HCT116 (cell line): ENCODE measurements at regions not wholly inside any gene's neighbourhood (a gene's known extent, or its start where the extent isn't known, plus 50 kb on each side); places are given as distances from the start of the nearest gene placed in this dataset.

Experiments
- ATAC-seq: fragments of 200-7000 bp; cut with Tn5 transposase; 2 replicates; pipeline ENCODE4 v1.9.1; 2020; ENCODE audit warnings: mild to moderate bottlenecking, moderate library complexity
- BruUV-seq: library from RNA; stranded (reverse); fragments of 400-500 nt; replicated peaks from 2 replicates; lab custom pipeline; 2021; lab: Mats Ljungman, UMichigan
- CTCF ChIA-PET: fragments of 300-600 bp; sonication (Branson Sonifier 250); formaldehyde crosslinking; loops from one replicate; lab custom pipeline; 2021; ENCODE audit warnings: antibody characterized with exemption; lab: Charles Lee
- POLR2A ChIA-PET: fragments of 300-600, 350-600 bp; sonication (Branson Sonifier 250); formaldehyde crosslinking; loops from one replicate; lab custom pipeline; 2021; ENCODE audit warnings: antibody characterized with exemption; lab: Charles Lee
- RAD21 ChIA-PET, 2 experiments: fragments of 300-600 bp; sonication (Branson Sonifier 250); formaldehyde crosslinking; loops; one replicate each; lab custom pipeline; 2023; ENCODE audit warnings: low total read pairs in 2 of 2; ENCODE audit not compliant: uncharacterized antibody in 2 of 2, unreplicated experiment in 2 of 2, low non-redundant PET in 1 of 2; lab: Charles Lee
- DNase-seq: peaks from one replicate; pipeline ENCODE4 v3.0.0-alpha.2; 2010; ENCODE audit warnings: low read depth, low spot score
- H2AFZ ChIP-seq: fragments of 200-600 bp; shearing (Covaris generic), sonication (generic); 2 replicates; pipeline ENCODE4 v1.6.1; 2017; ENCODE audit warnings: low read depth, mixed run types, mixed read lengths, antibody characterized with exemption, low read length; ENCODE audit not compliant: poor library complexity, severe bottlenecking
- H3K27ac ChIP-seq: 2 replicates; pipeline ENCODE4 v1.5.1; 2012; ENCODE audit warnings: low read depth, low read length
- H3K27me3 ChIP-seq: fragments of 200-600 bp; sonication (generic); 2 replicates; pipeline ENCODE4 v1.6.1; 2016; ENCODE audit warnings: mixed run types, low read length, mixed read lengths; ENCODE audit not compliant: insufficient read depth
- H3K36me3 ChIP-seq, 2 experiments: fragments of 200-500 bp in 1 of 2; fragments of 200-600 bp in 1 of 2; sonication (Bioruptor generic) in 1 of 2; sonication (generic) in 1 of 2; 2 replicates each; pipeline versions ENCODE4 v1.5.1 to v1.6.1; 2014 to 2016; ENCODE audit warnings: low read length in 2 of 2, inconsistent platforms in 1 of 2, mixed read lengths in 1 of 2, mixed run types in 1 of 2; ENCODE audit not compliant: insufficient read depth in 2 of 2, control insufficient read depth in 1 of 2
- H3K4me1 ChIP-seq, 2 experiments: fragments of 200-600 bp in 1 of 2; sonication (generic) in 1 of 2; 2 replicates each; pipeline versions ENCODE4 v1.5.1 to v1.6.1; 2012 to 2017; ENCODE audit warnings: low read length in 2 of 2, inconsistent platforms in 1 of 2, mild to moderate bottlenecking in 1 of 2, mixed read lengths in 1 of 2, mixed run types in 1 of 2, moderate library complexity in 1 of 2; ENCODE audit not compliant: insufficient read depth in 2 of 2, control insufficient read depth in 1 of 2
- H3K4me2 ChIP-seq: fragments of 200-600 bp; sonication (generic); 2 replicates; pipeline ENCODE4 v1.6.1; 2017; ENCODE audit warnings: mixed run types, low read length, mixed read lengths
- H3K4me3 ChIP-seq, 2 experiments: fragments of 200-600 bp in 1 of 2; sonication (generic) in 1 of 2; replicated peaks in 1 of 2; 2 replicates each; pipeline ENCODE4 v1.5.1; 2011 to 2016; ENCODE audit warnings: low read length in 2 of 2, control low read depth in 1 of 2, low read depth in 1 of 2, mild to moderate bottlenecking in 1 of 2, mixed read lengths in 1 of 2, mixed run types in 1 of 2
- H3K79me2 ChIP-seq: fragments of 200-600 bp; sonication (generic); 2 replicates; pipeline ENCODE4 v1.6.1; 2017; ENCODE audit warnings: mild to moderate bottlenecking, mixed run types, low read length, moderate library complexity, mixed read lengths; ENCODE audit not compliant: insufficient read depth
- H3K9ac ChIP-seq: fragments of 200-600 bp; sonication (generic); 2 replicates; pipeline ENCODE4 v1.6.1; 2016; ENCODE audit warnings: low read length, mixed read lengths
- H3K9me2 ChIP-seq: fragments of 200-600 bp; sonication (generic), shearing (Covaris generic); 2 replicates; pipeline ENCODE4 v1.6.1; 2017; ENCODE audit warnings: mixed run types, mild to moderate bottlenecking, moderate library complexity; ENCODE audit not compliant: insufficient read depth
- H3K9me3 ChIP-seq, 2 experiments: fragments of 200-500 bp in 1 of 2; fragments of 200-600 bp in 1 of 2; sonication (Bioruptor generic) in 1 of 2; sonication (generic) in 1 of 2; 2 replicates each; pipeline ENCODE4 v1.6.1; 2014 to 2017; ENCODE audit warnings: low read length in 2 of 2, mixed read lengths in 2 of 2, inconsistent platforms in 1 of 2, low read depth in 1 of 2, mild to moderate bottlenecking in 1 of 2, mixed run types in 1 of 2, moderate library complexity in 1 of 2; ENCODE audit not compliant: control insufficient read depth in 1 of 2, insufficient read depth in 1 of 2
- H4K20me1 ChIP-seq: fragments of 200-600 bp; sonication (generic), shearing (Covaris generic); 2 replicates; pipeline ENCODE4 v1.6.1; 2017; ENCODE audit warnings: mixed run types, mild to moderate bottlenecking, moderate library complexity; ENCODE audit not compliant: insufficient read depth
- CBX3 ChIP-seq: IDR thresholded peaks from 2 replicates; pipeline ENCODE4 v1.6.1; 2012; ENCODE audit warnings: low read depth
- CEBPB ChIP-seq: IDR thresholded peaks from 2 replicates; pipeline ENCODE4 v1.6.1; 2012; ENCODE audit warnings: low read depth
- EGR1 ChIP-seq: IDR thresholded peaks from 2 replicates; pipeline ENCODE4 v1.6.1; 2012; ENCODE audit warnings: low read depth
- ELF1 ChIP-seq: IDR thresholded peaks from 2 replicates; pipeline ENCODE4 v1.6.1; 2012; ENCODE audit warnings: low read depth, borderline replicate concordance
- EZH2 ChIP-seq: fragments of 200-600 bp; sonication (generic); IDR thresholded peaks from 2 replicates; pipeline ENCODE4 v1.6.1; 2017; ENCODE audit warnings: antibody characterized with exemption, mixed run types
- EZH2phosphoT487 ChIP-seq: fragments of 200-600 bp; IDR thresholded peaks from 2 replicates; pipeline ENCODE4 v1.6.1; 2018; ENCODE audit warnings: antibody characterized with exemption, borderline replicate concordance
- FOSL1 ChIP-seq: IDR thresholded peaks from 2 replicates; pipeline ENCODE4 v1.6.1; 2012; ENCODE audit warnings: low read depth
- POLR2A ChIP-seq: IDR thresholded peaks from 2 replicates; pipeline ENCODE4 v1.7.0; 2011; ENCODE audit warnings: borderline replicate concordance; ENCODE audit not compliant: insufficient read depth, insufficient read length; ENCODE audit errors: extremely low read depth
- POLR2AphosphoS5 ChIP-seq: IDR thresholded peaks from 2 replicates; pipeline ENCODE4 v1.6.1; 2011; ENCODE audit warnings: mild to moderate bottlenecking, low read depth, low read length, moderate library complexity
- RAD21 ChIP-seq: IDR thresholded peaks from 2 replicates; pipeline ENCODE4 v1.6.1; 2012; ENCODE audit warnings: low read depth, mild to moderate bottlenecking
- SIN3A ChIP-seq: IDR thresholded peaks from 2 replicates; pipeline ENCODE4 v1.6.1; 2012; ENCODE audit warnings: low read depth
- SRF ChIP-seq: IDR thresholded peaks from 2 replicates; pipeline ENCODE4 v1.6.1; 2012; ENCODE audit warnings: low read depth
- TCF7L2 ChIP-seq: IDR thresholded peaks from 2 replicates; pipeline ENCODE4 v1.7.0; 2011; ENCODE audit warnings: borderline replicate concordance, inconsistent platforms; ENCODE audit not compliant: insufficient read depth, insufficient read length; ENCODE audit errors: extremely low read depth
- YY1 ChIP-seq: IDR thresholded peaks from 2 replicates; pipeline ENCODE4 v1.6.1; 2011; ENCODE audit warnings: low read length, low read depth, moderate library complexity, mild to moderate bottlenecking; ENCODE audit not compliant: insufficient replicate concordance; ENCODE audit errors: extremely low read depth
- ZNF274 ChIP-seq: fragments of 200-500 bp; sonication (Bioruptor generic); IDR thresholded peaks from 2 replicates; pipeline ENCODE4 v1.6.1; 2014; ENCODE audit warnings: mild to moderate bottlenecking, low read depth, low read length, inconsistent platforms
- intact Hi-C: fragments of 100-400 bp; cut with micrococcal nuclease; formaldehyde crosslinking; loops from 2 replicates; pipeline ENCODE4 v1.10.0; 2022
- TF ChIP-seq, protein P1 (sequence below): IDR thresholded peaks from 2 replicates; pipeline ENCODE4 v1.6.1; 2012
- TF ChIP-seq, protein P2 (sequence below): IDR thresholded peaks from 2 replicates; pipeline ENCODE4 v1.6.1; 2012; ENCODE audit warnings: low read depth
- TF ChIP-seq, protein P3 (sequence below): IDR thresholded peaks from 2 replicates; pipeline ENCODE4 v1.6.1; 2012
- TF ChIP-seq, protein P4 (sequence below), 3 experiments: fragments of 200-600 bp in 1 of 3; sonication (generic) in 1 of 3; IDR thresholded peaks in 2 of 3; conservative IDR thresholded peaks in 1 of 3; 2 replicates each; pipeline ENCODE4 v1.5.1; 2012 to 2017; ENCODE audit warnings: low read depth in 2 of 3, low read length in 2 of 3, antibody characterized with exemption in 1 of 3, borderline replicate concordance in 1 of 3, control low read depth in 1 of 3, mild to moderate bottlenecking in 1 of 3, mixed read lengths in 1 of 3, mixed run types in 1 of 3, moderate library complexity in 1 of 3; ENCODE audit not compliant: insufficient read depth in 1 of 3
- TF ChIP-seq, protein P5 (sequence below): IDR thresholded peaks from 2 replicates; pipeline ENCODE4 v1.6.1; 2011; ENCODE audit warnings: mild to moderate bottlenecking, low read length, moderate library complexity; ENCODE audit not compliant: insufficient replicate concordance; ENCODE audit errors: extremely low read depth

DNA sequence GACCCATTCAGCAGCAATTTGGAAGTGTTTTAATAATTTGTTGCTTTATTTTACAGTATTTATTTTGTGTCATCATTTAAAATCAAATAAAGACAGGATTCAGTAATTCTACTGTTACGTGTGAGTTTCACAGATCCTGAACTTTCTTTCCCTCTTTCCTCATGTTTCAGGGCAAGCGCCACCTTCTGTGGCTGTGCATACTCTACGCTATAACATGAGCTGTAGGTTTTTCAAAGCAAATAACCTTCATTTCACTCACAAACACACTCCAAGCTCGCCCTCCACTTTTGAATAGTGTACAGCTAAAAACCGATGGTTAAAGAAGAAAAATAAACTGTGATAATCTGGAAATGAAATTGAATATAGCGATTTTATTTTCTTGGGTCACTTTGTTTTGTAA is 753.3 kb downstream of the OLFM4 start:
- no peak overlapping the region for H3K27ac ChIP-seq

More for the DNA sequence above, 753.3 kb downstream of the OLFM4 start:
- no peak overlapping the region for H3K4me3 ChIP-seq
- H3K79me2 ChIP-seq = no peaks in the 10 kb centered on the region
- intact Hi-C loops = no loop called here
- no peak for DNase-seq
- TF ChIP-seq CEBPB = no peak
- no peak for TF ChIP-seq ZNF274
- TF ChIP-seq, protein P1, sequence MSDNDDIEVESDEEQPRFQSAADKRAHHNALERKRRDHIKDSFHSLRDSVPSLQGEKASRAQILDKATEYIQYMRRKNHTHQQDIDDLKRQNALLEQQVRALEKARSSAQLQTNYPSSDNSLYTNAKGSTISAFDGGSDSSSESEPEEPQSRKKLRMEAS = no peak
- TF ChIP-seq SIN3A = no peak
- TF ChIP-seq EZH2phosphoT487 = no peak
- no peak for TF ChIP-seq YY1
- TF ChIP-seq ELF1 = no peak
- TF ChIP-seq, protein P2, sequence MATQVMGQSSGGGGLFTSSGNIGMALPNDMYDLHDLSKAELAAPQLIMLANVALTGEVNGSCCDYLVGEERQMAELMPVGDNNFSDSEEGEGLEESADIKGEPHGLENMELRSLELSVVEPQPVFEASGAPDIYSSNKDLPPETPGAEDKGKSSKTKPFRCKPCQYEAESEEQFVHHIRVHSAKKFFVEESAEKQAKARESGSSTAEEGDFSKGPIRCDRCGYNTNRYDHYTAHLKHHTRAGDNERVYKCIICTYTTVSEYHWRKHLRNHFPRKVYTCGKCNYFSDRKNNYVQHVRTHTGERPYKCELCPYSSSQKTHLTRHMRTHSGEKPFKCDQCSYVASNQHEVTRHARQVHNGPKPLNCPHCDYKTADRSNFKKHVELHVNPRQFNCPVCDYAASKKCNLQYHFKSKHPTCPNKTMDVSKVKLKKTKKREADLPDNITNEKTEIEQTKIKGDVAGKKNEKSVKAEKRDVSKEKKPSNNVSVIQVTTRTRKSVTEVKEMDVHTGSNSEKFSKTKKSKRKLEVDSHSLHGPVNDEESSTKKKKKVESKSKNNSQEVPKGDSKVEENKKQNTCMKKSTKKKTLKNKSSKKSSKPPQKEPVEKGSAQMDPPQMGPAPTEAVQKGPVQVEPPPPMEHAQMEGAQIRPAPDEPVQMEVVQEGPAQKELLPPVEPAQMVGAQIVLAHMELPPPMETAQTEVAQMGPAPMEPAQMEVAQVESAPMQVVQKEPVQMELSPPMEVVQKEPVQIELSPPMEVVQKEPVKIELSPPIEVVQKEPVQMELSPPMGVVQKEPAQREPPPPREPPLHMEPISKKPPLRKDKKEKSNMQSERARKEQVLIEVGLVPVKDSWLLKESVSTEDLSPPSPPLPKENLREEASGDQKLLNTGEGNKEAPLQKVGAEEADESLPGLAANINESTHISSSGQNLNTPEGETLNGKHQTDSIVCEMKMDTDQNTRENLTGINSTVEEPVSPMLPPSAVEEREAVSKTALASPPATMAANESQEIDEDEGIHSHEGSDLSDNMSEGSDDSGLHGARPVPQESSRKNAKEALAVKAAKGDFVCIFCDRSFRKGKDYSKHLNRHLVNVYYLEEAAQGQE = no peak
- TF ChIP-seq, protein P3, sequence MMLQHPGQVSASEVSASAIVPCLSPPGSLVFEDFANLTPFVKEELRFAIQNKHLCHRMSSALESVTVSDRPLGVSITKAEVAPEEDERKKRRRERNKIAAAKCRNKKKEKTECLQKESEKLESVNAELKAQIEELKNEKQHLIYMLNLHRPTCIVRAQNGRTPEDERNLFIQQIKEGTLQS = no peak
- TF ChIP-seq POLR2A = no peak
- no peak for TF ChIP-seq SRF
- TF ChIP-seq RAD21 = no peak
- TF ChIP-seq, protein P4, sequence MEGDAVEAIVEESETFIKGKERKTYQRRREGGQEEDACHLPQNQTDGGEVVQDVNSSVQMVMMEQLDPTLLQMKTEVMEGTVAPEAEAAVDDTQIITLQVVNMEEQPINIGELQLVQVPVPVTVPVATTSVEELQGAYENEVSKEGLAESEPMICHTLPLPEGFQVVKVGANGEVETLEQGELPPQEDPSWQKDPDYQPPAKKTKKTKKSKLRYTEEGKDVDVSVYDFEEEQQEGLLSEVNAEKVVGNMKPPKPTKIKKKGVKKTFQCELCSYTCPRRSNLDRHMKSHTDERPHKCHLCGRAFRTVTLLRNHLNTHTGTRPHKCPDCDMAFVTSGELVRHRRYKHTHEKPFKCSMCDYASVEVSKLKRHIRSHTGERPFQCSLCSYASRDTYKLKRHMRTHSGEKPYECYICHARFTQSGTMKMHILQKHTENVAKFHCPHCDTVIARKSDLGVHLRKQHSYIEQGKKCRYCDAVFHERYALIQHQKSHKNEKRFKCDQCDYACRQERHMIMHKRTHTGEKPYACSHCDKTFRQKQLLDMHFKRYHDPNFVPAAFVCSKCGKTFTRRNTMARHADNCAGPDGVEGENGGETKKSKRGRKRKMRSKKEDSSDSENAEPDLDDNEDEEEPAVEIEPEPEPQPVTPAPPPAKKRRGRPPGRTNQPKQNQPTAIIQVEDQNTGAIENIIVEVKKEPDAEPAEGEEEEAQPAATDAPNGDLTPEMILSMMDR (IDR thresholded peaks at IDR 0.05 in 2 of 3, conservative IDR thresholded peaks at IDR 0.05 in 1 of 3; ENCODE audit: borderline replicate concordance in 1 of 3, insufficient read depth in 1 of 3, low read depth in 2 of 3, low read length in 2 of 3) = no peak
- TF ChIP-seq, protein P5, sequence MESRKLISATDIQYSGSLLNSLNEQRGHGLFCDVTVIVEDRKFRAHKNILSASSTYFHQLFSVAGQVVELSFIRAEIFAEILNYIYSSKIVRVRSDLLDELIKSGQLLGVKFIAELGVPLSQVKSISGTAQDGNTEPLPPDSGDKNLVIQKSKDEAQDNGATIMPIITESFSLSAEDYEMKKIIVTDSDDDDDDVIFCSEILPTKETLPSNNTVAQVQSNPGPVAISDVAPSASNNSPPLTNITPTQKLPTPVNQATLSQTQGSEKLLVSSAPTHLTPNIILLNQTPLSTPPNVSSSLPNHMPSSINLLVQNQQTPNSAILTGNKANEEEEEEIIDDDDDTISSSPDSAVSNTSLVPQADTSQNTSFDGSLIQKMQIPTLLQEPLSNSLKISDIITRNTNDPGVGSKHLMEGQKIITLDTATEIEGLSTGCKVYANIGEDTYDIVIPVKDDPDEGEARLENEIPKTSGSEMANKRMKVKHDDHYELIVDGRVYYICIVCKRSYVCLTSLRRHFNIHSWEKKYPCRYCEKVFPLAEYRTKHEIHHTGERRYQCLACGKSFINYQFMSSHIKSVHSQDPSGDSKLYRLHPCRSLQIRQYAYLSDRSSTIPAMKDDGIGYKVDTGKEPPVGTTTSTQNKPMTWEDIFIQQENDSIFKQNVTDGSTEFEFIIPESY = no peak
- TF ChIP-seq FOSL1 = no peak
- no peak for TF ChIP-seq CBX3
- TF ChIP-seq POLR2AphosphoS5 = no peak
- no peak for TF ChIP-seq TCF7L2
- TF ChIP-seq EGR1 = no peak
- TF ChIP-seq EZH2 = no peak
- TF ChIP-seq, all 23 proteins: peak for 0
- Histone ChIP-seq H3K9me3 (peaks cover 0 to 25% of the 10 kb centered on the region in 2 experiments; a peak in 2 of 4 replicates), H3K4me2 (no peak overlapping the region), H3K4me1 (no peaks in the 10 kb centered on the region), H4K20me1 (no peaks in the 10 kb centered on the region), H2AFZ (no peak overlapping the region), H3K36me3 (no peaks in the 10 kb centered on the region), H3K9me2 (no peaks in the 10 kb centered on the region), H3K27me3 (no peaks in the 10 kb centered on the region), H3K9ac (no peak overlapping the region)
- ChIA-PET POLR2A (no interaction called here), RAD21 (interaction anchor here in 1 of 2 experiments (1.0 kb wide), 1 partner anchor 532 kb away, joined by 4 read pairs; no protein-coding TSS in a partner anchor), CTCF (no interaction called here)
- BruUV-seq = no TSS peak
- no peak for ATAC-seq
